HK-2 (cell line): ENCODE measurements at regions not wholly inside any gene's neighbourhood (a gene's known extent, or its start where the extent isn't known, plus 50 kb on each side); places are given as distances from the start of the nearest gene placed in this dataset.
A peak's percentile ranks its signal among the peaks of the same experiment; 100 is the strongest.
"Not testable (repeated sequence)": the region's sequence is repeated elsewhere in the genome, so short reads cannot be mapped to it uniquely, and the experiment has no call there.

Source experiments
- DNase-seq: peaks from one replicate; pipeline ENCODE4 v3.0.0-alpha.2; 2018; ENCODE audit not compliant: unreplicated experiment

DNA sequence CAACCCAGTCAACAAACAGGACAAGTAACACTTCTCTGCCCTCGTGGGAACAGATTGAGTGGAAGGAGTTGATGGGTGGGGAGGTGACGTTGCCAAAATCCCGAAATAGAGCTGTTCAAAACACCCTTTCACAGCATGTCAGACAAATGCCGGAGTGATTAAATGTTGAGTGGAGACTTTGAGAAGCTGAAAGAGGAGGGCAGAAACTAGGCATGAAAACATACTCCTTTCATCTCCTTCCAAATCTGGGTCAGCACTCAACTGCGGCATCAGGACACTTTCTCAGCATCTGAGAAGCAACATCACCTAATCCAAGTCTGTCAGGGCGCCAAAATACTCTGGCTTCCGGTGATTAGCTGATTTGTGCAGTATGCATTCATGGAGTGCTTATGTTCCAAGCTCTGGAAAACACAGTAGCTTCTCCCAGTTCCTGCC, 51.5 kb upstream of the MRI1 start:
- no peak for DNase-seq

DNA sequence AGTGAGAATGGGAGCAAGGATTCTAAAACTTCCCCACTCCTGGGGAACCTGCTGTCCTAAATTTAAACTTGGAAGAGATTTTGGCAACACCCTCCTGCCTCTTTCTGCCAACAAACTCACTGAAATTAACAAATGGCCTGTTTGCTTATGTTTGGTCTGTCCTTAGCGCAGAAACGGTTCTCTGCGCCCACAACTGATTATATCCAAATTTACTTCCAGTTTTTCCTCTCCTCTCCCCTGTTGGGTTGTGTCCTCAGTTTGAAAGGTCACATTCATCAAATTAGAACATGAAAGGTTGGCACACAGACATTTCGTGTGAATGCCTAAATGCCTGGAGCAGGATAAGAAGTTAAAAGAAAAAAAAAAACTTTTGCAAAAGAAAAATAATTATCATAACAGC, 56.4 kb upstream of the MRI1 start:
- no peak for DNase-seq

DNA sequence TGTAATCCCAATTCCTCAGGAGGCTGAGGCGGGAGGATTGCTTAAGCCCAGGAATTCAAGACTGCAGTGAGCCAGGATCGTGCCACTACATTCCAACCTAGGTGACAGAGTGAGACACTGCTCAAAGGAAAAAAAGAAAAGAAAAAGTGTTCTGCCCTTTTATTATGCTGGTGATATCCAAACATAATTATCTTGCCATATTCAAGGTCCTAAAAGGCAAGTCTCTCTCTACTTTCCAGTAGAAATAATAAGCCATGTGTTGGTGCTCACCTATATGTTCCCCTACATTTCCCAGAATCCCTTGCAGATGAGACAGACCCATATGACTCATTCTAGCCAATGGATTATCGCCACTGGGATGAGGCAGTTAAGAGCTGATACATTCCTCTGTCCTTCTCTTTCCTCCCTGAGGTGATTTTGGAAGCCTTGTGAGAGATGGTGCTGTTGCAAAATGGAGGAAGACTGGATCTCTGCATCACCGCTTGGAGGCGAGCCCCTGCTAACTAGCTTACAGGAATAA, 58.3 kb upstream of the MRI1 start:
- DNase-seq, result no peak

DNA sequence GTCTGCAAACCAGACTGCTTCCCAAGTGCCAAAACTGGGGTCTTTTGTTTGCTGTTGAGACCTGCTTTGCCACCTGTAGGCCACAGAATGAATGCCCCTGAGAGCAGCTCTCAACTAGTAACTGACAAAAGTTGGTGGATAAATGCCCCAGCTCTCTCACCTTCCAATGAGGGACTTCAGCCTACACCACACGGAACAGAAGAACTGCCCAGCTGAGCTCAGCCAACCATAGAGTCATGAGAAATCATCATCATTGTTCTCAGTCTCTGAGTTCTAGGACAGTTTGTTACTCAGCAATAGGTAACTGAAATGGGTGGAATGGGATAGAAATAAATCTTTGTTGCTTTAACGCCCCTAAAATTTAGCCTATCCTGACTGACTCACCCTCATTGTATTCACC, 59.1 kb upstream of the MRI1 start:
- DNase-seq, result no peak

DNA sequence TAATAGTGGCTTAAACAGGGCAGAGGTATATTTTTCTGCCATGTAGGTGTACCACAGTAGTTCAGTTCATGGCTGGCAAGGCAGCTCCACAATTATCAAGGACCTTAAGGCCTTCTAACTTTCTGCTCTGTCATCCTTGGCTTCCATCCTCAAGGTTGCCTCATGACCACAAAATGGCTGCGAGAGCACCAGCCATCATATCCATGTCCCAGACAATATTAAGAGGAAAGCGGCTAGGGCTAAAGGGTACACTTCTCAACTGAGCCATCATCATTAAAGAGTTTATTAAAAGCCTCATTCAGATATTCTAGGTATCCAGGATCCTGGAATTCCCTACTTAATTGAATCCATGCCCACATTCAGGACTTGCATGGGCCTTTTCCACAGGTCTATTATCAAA, 62.7 kb upstream of the MRI1 start:
- no peak for DNase-seq

DNA sequence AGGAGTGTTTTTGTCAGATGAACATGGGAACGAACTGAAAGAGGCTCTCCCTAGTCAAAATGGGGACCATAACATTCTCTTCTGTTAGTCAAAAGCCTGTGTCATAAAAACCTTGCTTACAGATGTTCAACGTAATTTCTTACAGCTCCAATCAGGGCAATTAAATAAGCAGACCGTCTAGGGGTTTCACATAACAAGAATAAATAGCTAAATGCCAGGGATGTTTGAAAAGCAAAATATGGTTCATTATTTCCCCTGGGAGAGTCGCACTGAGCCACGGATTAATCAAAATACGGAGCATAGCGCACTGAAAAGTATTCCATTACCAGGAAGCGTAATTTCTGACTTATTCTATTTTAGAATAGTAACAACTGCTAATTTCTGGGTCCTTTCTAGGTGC, 63.7 kb upstream of the MRI1 start:
- DNase-seq, result no peak

DNA sequence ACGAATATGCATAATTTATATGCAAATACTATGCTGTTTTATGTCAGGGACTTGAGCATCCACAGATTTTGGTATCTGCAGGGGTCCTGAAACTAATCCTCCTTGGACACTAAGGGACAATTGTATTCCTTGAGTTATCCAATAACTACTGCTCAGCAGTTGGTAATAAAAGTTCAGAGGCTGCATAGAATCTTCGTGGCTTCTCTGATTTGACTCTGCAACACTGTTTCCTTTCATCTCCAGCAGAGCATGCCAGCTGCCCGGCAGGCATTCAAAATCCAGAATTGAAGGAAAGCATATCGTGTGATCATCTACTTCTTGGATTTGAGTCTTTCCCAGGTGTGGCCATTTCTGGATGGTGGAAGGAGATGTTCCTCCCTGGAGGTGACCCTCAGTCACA, 64.5 kb upstream of the MRI1 start:
- DNase-seq, result no peak

DNA sequence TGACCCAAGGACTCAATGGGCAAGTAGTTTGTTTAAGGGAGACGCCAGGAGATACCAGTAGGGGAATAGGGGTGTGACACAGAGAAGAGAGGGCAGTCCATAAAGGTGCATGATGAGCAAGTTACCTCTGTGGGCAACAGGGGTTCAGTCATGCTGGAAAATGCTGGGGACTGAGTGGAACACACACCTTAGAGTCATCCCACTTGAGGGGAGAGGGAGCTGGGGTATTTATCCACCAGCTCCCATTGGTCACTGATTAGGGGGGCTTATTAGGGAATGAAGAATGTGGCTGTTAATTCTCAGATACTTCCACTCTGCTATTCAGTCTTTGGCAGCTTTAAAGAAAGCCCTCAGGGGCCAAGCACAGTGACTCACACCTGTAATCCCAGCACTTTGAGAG, 67.5 kb upstream of the MRI1 start:
- no peak for DNase-seq

DNA sequence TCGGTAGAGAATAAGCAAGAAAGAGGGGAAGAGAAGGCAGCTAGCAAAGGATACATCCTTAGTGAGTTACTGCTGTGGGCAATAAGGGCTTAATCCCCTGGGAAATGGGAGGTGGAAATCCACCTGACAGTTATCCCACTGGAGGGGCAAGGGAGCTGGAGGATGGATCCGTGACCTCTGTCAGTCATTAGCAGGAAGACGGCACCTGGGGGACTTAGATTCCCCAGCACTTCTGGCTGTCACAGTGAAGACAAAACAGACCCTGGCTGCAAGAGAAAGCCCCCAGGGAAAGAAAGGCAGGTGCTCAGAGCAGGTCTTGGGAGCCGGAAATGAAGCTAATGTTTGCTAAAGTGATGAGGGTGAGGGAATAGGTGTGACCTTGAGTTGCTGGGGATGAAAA, 70.4 kb upstream of the MRI1 start:
- DNase-seq, result no peak

DNA sequence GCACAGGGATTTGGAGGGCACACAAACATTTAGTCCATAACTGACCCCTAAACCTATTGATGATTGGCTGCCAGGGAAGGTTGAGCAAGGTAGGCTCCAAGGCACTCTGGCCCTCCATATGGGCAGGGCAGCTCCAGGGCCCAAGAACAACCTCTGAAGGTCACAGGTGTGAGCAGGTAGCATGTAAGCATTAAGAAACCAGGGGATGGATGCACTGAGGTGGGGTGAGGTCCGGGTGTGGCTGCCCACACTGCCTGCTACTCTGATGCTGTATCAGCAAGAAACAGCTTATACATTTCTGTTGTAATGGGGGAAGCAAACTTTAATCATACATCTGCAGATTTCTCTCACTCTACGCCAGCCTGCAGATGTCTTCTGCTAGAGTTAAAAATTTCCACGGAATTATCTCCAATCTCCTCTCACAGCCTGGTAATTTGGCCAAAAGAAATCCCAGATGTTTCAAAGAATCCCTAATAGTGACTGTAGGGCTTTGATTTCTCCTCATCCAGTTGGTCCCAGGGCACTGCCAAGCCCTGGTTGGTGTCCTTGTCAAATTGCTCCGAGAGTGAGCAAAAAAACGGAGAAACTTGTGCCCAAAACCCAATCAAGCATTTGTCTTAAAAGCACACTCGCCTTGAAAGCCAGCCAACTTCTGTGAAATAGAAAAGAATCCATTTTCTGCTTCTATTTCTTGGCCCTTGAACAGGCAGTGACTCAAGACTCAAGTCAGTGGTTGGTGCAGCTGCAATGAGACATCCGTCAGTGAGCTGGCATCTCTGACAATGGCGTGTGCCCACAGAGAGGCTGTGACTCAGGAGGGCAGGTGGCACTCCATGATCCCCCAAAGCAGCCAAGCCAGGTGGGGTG, 72.5 kb upstream of the MRI1 start:
- DNase-seq, result peak; percentile 16

DNA sequence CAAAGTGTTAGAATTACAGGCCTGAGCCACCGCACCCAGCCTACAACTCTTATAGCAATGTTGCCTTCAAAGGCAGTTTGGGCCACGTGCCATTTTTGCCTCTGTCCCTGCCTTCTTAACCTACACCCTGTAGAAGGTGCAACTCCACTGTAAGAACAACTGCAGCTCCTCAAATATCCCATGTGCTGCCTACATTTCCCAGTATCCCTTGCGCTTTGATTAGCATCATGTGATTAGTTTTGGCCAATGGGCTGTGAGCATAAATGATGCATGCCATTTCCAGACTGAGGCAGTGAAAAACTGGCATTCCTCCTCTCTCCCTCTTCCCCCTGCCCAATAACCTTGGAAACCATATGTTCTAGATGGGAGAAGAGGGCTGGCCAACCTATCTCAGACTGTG, 75.2 kb upstream of the MRI1 start:
- DNase-seq, result peak; percentile 2

DNA sequence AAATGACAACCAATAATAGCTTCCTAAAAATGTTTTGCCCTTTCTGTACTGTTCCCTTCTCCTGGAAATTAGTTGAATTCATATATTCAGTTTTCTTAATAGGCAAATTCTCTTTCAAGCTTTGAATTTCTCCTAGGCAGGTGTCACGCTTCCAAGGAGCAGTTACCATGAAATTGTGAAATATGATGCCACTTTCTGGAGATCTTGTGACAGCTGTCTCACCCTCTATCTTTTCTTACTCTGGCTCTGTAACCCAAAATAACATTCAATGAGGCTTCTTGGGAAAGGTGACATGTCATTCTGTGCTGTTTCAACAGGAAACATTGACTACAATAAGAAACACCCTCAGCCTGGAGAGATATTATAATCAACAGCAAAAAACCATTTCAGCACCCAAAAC, 80.3 kb upstream of the MRI1 start:
- DNase-seq, result no peak

DNA sequence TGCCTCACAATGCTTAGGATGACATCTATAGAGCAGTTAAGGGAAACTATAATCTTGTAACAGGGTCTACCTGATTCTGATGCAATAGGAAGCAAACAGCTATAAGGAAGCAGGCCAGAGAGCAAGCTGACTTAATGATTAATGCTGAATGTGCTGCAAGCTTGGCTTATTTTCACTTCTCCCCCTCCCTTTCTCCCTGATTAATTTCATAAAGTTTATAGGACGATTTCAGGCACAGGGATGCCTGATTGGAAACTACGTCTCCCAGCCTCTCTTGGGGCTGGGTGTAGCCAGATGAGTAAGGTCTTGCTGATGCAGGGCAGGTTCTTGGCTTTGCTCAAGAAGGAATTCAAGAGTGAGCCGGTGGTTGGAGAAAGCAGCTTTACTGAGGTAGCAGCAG, 82.8 kb upstream of the MRI1 start:
- no peak for DNase-seq

DNA sequence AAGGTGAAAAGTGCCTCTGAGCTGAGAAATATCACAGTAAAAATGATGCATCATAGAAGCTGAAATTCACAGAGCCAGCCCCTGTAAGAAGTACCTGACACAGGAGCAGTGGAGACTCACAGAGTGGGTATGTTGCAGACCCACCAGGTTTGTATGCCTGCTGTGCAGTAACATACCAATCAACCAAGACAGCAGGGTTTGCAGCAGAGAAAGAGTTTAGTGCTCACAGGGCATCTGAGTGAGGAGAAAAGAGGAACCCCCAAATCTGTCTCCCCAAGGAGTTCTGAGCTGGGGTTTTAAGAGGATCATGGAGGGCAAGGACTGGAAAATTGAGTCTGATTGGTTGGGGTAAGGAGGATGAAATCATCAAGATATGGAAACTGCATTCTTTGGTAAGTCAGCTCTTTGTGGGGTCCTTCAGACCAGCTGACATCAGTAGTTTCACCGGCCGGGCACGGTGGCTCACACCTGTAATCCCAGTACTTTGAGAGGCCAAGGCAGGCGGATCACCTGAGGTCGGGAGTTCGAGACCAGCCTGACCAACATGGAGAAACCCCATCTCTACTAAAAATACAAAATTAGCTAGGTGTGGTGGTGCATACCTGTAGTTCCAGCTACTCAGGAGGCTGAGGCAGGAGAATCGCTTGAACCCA, 83.5 kb upstream of the MRI1 start:
- not testable (repeated sequence) for DNase-seq

DNA sequence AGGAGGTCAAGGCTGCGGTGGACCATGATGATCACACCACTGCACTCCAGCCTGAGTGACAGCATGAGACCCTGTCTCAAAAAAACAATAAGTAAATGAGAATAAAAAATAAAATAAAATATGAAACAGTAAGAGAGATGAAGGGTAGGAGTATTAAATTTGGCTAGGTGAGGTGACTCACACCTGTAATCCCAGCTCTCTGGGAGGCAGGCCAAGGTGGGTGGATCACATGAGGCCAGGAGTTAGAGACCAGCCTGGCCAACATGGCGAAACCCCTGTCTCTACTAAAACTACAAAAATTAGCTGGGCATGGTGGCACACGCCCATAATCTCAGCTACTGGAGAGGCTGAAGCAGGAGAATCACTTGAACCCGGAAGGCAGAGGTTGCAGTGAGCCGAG, 87.4 kb upstream of the MRI1 start:
- DNase-seq, result not testable (repeated sequence)

DNA sequence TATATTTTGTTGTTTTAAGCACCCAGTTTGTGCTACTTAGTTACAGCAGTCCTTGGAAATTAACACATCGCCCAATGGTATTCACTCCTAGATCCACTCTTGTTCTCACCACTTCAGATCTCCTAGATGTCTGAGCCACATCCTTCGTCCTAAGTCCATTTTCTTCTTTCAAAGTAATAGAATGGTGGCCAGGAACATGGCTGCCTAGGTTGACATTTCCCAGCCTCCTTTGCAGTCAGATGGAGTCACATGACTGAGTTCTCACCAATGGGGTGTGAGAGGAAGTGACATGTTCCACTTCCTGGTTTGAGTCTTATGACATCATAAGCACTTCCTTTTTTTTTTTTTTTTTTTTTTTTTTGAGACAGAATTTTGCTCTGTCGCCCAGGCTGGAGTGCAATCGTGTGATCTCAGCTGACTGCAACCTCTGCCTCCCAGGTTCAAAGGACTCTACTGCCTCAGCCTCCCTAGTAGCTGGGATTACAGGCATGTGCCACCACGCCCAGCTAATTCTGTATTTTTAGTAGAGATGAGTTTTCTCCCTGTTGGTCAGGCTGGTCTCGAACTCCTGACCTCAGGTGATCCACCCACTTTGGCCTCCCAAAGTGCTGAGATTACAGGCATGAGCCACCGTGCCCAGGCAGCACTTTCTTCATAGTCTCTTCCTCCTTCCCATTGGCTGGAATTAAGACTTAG, 91.7 kb upstream of the MRI1 start:
- DNase-seq, result not testable (repeated sequence)

DNA sequence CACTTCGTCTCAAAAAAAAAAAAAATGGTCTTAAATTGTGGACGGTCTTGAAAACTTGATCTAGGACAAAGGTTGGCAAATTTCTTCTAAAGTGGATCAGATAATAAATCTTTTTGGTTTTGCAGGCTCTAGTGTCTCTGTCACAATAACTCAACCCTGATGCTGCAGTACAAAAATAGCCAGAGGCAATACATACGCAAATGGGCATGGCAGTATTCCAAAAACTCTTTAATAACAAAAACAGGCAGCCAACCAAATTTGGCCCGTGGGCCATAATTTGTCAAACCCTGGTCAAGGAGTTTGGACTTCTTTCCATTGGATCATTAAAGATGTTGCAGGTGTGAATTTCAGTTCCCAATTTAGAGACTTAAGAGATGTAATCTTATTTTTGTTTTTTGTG, 93.5 kb upstream of the MRI1 start:
- no peak for DNase-seq

DNA sequence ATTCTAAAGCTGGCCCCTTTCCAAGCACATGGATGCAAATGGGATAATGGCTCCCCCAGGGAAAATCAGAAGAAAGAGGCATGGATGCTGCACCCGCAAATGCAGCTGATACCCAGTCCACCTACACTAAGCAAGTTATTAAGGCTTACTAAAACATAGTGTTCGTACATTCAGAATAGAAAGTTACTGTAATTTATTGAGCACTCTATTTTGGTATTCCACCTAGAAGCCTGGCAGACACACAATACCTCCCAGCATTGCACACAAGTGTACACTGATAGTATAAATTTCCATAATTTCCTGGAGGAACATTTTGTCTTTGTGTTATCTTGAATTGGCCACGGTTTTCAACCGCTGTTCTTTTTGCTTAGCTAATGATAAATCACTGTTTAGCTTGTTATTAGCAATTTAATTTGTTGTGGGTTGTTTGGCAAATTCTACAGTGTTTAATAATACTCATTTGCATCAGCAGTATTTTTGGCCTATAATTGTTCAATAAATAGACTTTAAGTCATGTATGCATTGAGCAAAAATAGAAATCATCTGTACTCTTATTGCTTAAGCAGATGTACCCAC, 94.5 kb upstream of the MRI1 start:
- DNase-seq, result no peak

DNA sequence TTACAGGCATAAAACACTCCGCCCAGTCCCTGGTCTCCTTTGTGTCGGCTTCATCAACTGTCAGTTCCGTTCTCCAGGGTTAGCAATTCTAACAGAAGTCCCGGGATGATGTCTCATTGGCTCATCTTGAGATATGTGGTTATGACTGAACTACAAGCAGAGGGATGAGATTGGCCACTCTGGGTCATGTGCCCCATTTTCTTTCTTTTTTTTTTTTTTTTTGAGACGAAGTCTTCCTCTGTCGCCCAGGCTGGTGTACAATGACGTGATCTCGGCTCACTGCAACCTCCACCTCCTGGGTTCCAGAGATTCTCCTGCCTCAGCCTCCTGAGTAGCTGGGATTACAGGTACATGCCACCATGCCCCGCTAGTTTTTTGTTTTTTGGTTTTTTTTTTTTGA, 95.4 kb upstream of the MRI1 start:
- no peak for DNase-seq

DNA sequence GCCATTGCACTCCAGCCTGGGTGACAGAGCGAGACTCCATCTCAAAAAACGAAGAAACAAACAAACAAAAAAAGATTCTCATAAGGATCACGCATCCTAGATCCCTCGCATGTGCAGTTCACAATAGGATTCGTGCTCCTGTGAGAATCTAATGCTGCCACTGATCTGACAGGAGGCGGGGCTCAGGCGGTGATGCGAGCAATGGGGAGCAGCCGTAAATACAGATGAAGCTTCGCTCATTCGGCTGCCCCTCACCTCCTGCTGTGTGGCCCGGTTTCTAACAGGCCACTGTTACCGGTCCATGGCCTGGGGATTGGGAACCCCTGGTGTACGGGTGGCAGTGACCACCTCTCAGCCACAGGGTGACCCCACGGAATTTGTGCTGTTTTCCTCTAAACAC, 98.2 kb upstream of the MRI1 start:
- no peak for DNase-seq

DNA sequence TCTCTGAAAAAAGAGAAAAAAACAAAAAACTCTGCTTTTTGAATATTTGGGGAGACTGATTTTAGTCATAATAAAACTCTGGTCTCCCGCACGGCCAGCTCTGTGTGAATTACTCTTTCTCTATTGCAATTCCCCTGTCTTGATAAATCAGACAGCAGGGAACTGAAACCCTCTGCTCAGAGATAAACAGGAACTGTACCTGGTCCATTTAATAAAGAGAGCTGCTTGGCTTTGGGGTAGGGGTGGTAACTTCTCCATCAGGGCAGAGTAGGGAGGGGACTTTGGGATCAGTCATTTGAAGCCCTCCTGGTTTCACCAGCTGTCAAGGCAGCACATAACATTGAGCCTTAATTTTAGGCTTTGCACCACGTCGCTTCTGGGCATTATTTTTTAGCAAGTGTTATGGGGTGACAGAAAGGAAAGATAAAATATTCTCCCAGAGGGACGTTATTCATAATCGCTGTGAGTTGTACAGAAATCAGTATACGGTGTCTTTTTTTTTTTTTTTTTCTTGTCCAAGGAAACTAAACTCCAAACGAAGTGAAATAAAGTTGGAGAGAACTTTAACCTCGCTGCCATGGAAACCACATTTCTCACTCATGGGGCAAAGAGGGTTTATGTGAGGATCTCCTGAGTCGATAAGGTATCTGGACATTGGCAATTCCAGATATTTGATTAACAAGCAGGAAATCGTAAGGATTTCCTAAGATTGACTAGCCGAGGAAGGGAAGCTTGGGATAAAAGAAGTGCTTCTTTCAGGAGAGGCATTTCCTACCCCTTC, 99.0 kb upstream of the MRI1 start:
- no peak for DNase-seq
